ENCODE measurements at regions not wholly inside any gene's neighbourhood (a gene's known extent, or its start where the extent isn't known, plus 50 kb on each side); places are given as distances from the start of the nearest gene placed in this dataset.

- TF ChIP-seq NFIC (IDR thresholded peaks at IDR 0.05; ENCODE audit: borderline replicate concordance) = no peak
- no peak for TF ChIP-seq EZH2phosphoT487 (IDR thresholded peaks at IDR 0.05; ENCODE audit: borderline replicate concordance, low read depth)
- no peak for TF ChIP-seq GABPA (IDR thresholded peaks at IDR 0.05; ENCODE audit: low read depth)
- no peak for TF ChIP-seq REST (IDR thresholded peaks at IDR 0.05; ENCODE audit: low read depth, low read length)
- no peak for TF ChIP-seq SMC3 (IDR thresholded peaks at IDR 0.05; ENCODE audit: low read depth, low read length)
- TF ChIP-seq TEAD4 (IDR thresholded peaks at IDR 0.05; ENCODE audit: borderline replicate concordance, insufficient read depth) = no peak
- no peak for TF ChIP-seq ZBTB33 (IDR thresholded peaks at IDR 0.05; ENCODE audit: borderline replicate concordance, low read depth)
- TF ChIP-seq ELF1 (IDR thresholded peaks at IDR 0.05) = no peak
- TF ChIP-seq MAX (IDR thresholded peaks at IDR 0.05; ENCODE audit: low read depth) = no peak
- POLR2A ChIA-PET = no interaction called here
- H3K79me2 ChIP-seq (ENCODE audit: insufficient read depth) = no peaks in the 10 kb centered on the region
These were observed 54.6 kb upstream of the MBP start for GRCh38 chr18:77187189-77187588.

GRCh38 chr18:77191071-77191751 is 58.4 kb upstream of the GALR1 start:
- Histone ChIP-seq H3K4me2 (no peak overlapping the region), H3K36me3 (replicated peaks in 1 of 2; ENCODE audit: control insufficient read depth in 1 of 2, insufficient read depth in 2 of 2, low read length in 1 of 2) (no peaks in the 10 kb centered on the region), H3K9me2 (no peaks in the 10 kb centered on the region), H3K9ac (no peak overlapping the region), H2AFZ (ENCODE audit: low read depth) (no peak overlapping the region), H3K79me2 (ENCODE audit: insufficient read depth) (no peaks in the 10 kb centered on the region), H3K4me3 (ENCODE audit: low read depth in 2 of 2, low read length in 1 of 2) (no peak overlapping the region), H3K4me1 (ENCODE audit: control insufficient read depth in 1 of 2, insufficient read depth in 2 of 2, low read depth in 1 of 2, low read length in 1 of 2) (no peaks in the 10 kb centered on the region), H3K27me3 (ENCODE audit: insufficient read depth) (no peaks in the 10 kb centered on the region), H3F3A (replicated peaks; ENCODE audit: insufficient read depth) (no peaks in the 10 kb centered on the region), H3K27ac (ENCODE audit: low read depth in 2 of 2, low read length in 1 of 2) (no peak overlapping the region), H4K20me1 (ENCODE audit: insufficient read depth) (no peaks in the 10 kb centered on the region), H3K9me3 (no peaks in the 10 kb centered on the region)
- DNase-seq = no peak
- 50% methylated on average over 1 of the region's 1 CpG for WGBS (ENCODE audit: low lambda C conversion rate)
- no peak for TF ChIP-seq FOXJ3 (CRISPR knock-in tag; IDR thresholded peaks at IDR 0.05)
- TF ChIP-seq JUND (IDR thresholded peaks at IDR 0.05) = no peak
- no peak for TF ChIP-seq CHD2 (IDR thresholded peaks at IDR 0.05; ENCODE audit: low read length, partially characterized antibody)
- TF ChIP-seq CTCF (IDR thresholded peaks at IDR 0.05) = no peak
- CTCF ChIA-PET = interaction anchor here (0.8 to 3.1 kb wide), 2 partner anchors 17 to 21 kb away, joined by 3 to 11 read pairs; no protein-coding TSS in a partner anchor
- POLR2A ChIA-PET = no interaction called here

More at GRCh38 chr18:77187189-77187588, 54.6 kb upstream of the MBP start:
- WGBS (ENCODE audit: low lambda C conversion rate) = 26% methylated on average over 4 of the region's 4 CpGs
- H3K27me3 ChIP-seq (ENCODE audit: insufficient read depth) = no peaks in the 10 kb centered on the region
- no peaks in the 10 kb centered on the region for H3K4me1 ChIP-seq (ENCODE audit: control insufficient read depth in 1 of 2, insufficient read depth in 2 of 2, low read depth in 1 of 2, low read length in 1 of 2)
- no peak overlapping the region for H3K4me2 ChIP-seq
- no peaks in the 10 kb centered on the region for H3K36me3 ChIP-seq (replicated peaks in 1 of 2; ENCODE audit: control insufficient read depth in 1 of 2, insufficient read depth in 2 of 2, low read length in 1 of 2)
- H3K27ac ChIP-seq (ENCODE audit: low read depth in 2 of 2, low read length in 1 of 2) = no peak overlapping the region
- H3K9me3 ChIP-seq = no peaks in the 10 kb centered on the region
- CTCF ChIA-PET = no interaction called here
- no peaks in the 10 kb centered on the region for H4K20me1 ChIP-seq (ENCODE audit: insufficient read depth)
- H3K9ac ChIP-seq = no peak overlapping the region
- no peaks in the 10 kb centered on the region for H3K9me2 ChIP-seq
- DNase-seq = no peak
- no peaks in the 10 kb centered on the region for H3F3A ChIP-seq (replicated peaks; ENCODE audit: insufficient read depth)
- no peak overlapping the region for H3K4me3 ChIP-seq (ENCODE audit: low read depth in 2 of 2, low read length in 1 of 2)
- H2AFZ ChIP-seq (ENCODE audit: low read depth) = no peak overlapping the region

Data from SK-N-SH (cell line).